ENCODE measurements at regions not wholly inside any gene's neighbourhood (a gene's known extent, or its start where the extent isn't known, plus 50 kb on each side); places are given as distances from the start of the nearest gene placed in this dataset.

GRCh38 chr4:153119626-153120025 lies 84.6 kb upstream of the TRIM2 start:
- CTCF ChIA-PET = no interaction called here

GRCh38 chr4:153120235-153120634 lies 84.0 kb upstream of the TRIM2 start:
- H3K36me3 ChIP-seq (ENCODE audit: control insufficient read depth, insufficient read depth, low read length) = no peaks in the 10 kb centered on the region
- H3K27me3 ChIP-seq (ENCODE audit: control insufficient read depth, insufficient read depth, low read length) = no peaks in the 10 kb centered on the region
- in situ Hi-C loops (cut with HindIII; ENCODE audit: low pct_unique_long_range_greater_than_20kb, low sequenced_read_pairs) = no loop called here
- ChIA-PET CTCF (no interaction called here), POLR2A (no interaction called here)
- TF ChIP-seq SIN3A (IDR thresholded peaks at IDR 0.05; ENCODE audit: borderline replicate concordance, insufficient read depth, low read depth, low read length) (no peak), REST (IDR thresholded peaks at IDR 0.05; ENCODE audit: insufficient read depth in 1 of 2, low read depth in 2 of 2, low read length in 1 of 2) (no peak), TCF7L2 (IDR thresholded peaks at IDR 0.05; ENCODE audit: low read depth, low read length) (no peak), POLR2AphosphoS5 (IDR thresholded peaks at IDR 0.05; ENCODE audit: low read depth, low read length) (no peak), CTCF (IDR thresholded peaks at IDR 0.05) (no peak)
- ATAC-seq = no peak
- intact Hi-C loops (cut with micrococcal nuclease; ENCODE audit: unreplicated experiment) = no loop called here
- H3K27ac ChIP-seq (ENCODE audit: low read length) = no peak overlapping the region; the same call in 1 of the 2 replicates
- H3K4me3 ChIP-seq (ENCODE audit: low read depth in 2 of 2, low read length in 2 of 2) = no peak overlapping the region
- H3K4me1 ChIP-seq (ENCODE audit: control insufficient read depth, insufficient read depth, low read length) = peaks cover 6% of the 10 kb centered on the region
- no peaks in the 10 kb centered on the region for H3K9me3 ChIP-seq (ENCODE audit: control insufficient read depth, insufficient read depth, low read depth, low read length)
- DNase-seq (ENCODE audit: low read depth, low spot score) = no peak
- no TSS peak for BruUV-seq (replicated peaks)

More at GRCh38 chr4:153119626-153120025, 84.6 kb upstream of the TRIM2 start:
- no peak for DNase-seq (ENCODE audit: low read depth, low spot score)
- Histone ChIP-seq H3K36me3 (ENCODE audit: control insufficient read depth, insufficient read depth, low read length) (no peaks in the 10 kb centered on the region), H3K9me3 (ENCODE audit: control insufficient read depth, insufficient read depth, low read depth, low read length) (no peaks in the 10 kb centered on the region), H3K27ac (ENCODE audit: low read length) (no peak overlapping the region), H3K4me1 (ENCODE audit: control insufficient read depth, insufficient read depth, low read length) (peaks cover 9% of the 10 kb centered on the region), H3K4me3 (ENCODE audit: low read depth in 2 of 2, low read length in 2 of 2) (no peak overlapping the region), H3K27me3 (ENCODE audit: control insufficient read depth, insufficient read depth, low read length) (no peaks in the 10 kb centered on the region)
- intact Hi-C loops (cut with micrococcal nuclease; ENCODE audit: unreplicated experiment) = no loop called here
- no peak for TF ChIP-seq POLR2AphosphoS5 (IDR thresholded peaks at IDR 0.05; ENCODE audit: low read depth, low read length)
- TF ChIP-seq SIN3A (IDR thresholded peaks at IDR 0.05; ENCODE audit: borderline replicate concordance, insufficient read depth, low read depth, low read length) = no peak
- no peak for TF ChIP-seq CTCF (IDR thresholded peaks at IDR 0.05)
- TF ChIP-seq TCF7L2 (IDR thresholded peaks at IDR 0.05; ENCODE audit: low read depth, low read length) = no peak
- no peak for TF ChIP-seq REST (IDR thresholded peaks at IDR 0.05; ENCODE audit: insufficient read depth in 1 of 2, low read depth in 2 of 2, low read length in 1 of 2)
- BruUV-seq (replicated peaks) = no TSS peak
- no peak for ATAC-seq
- POLR2A ChIA-PET = no interaction called here
- in situ Hi-C loops (cut with HindIII; ENCODE audit: low pct_unique_long_range_greater_than_20kb, low sequenced_read_pairs) = no loop called here

All from Panc1 (cell line).